Activated CD8-positive, alpha-beta memory T cell treated with anti-CD3 and anti-CD28 coated beads, Interleukin-2, amount 50 U/mL, for 24 hours (primary cell): ENCODE measurements at regions not wholly inside any gene's neighbourhood (a gene's known extent, or its start where the extent isn't known, plus 50 kb on each side); places are given as distances from the start of the nearest gene placed in this dataset.
"Not testable (repeated sequence)": the region's sequence is repeated elsewhere in the genome, so short reads cannot be mapped to it uniquely, and the experiment has no call there.

Source experiments
- DNase-seq: peaks from one replicate; pipeline ENCODE4 v3.0.0-alpha.2; 2020; ENCODE audit errors: extremely low read depth

- no peak for DNase-seq
Measured at GRCh38 chr20:29687438-29687837, 1570.0 kb upstream of the DEFB115 start.

GRCh38 chr20:29689411-29690225, 1567.8 kb upstream of the DEFB115 start:
- peak; percentile 7 for DNase-seq

- no peak for DNase-seq
Measured at GRCh38 chr20:29690274-29690673, 1567.2 kb upstream of the DEFB115 start.

GRCh38 chr20:29740601-29740950, 1516.9 kb upstream of the DEFB115 start:
- DNase-seq = no peak

- no peak for DNase-seq
Measured at GRCh38 chr20:29740951-29741593, 1516.4 kb upstream of the DEFB115 start.

GRCh38 chr20:29741594-29741893, 1515.9 kb upstream of the DEFB115 start:
- DNase-seq = no peak

- no peak for DNase-seq
Measured at GRCh38 chr20:29741894-29742698, 1515.4 kb upstream of the DEFB115 start.

GRCh38 chr20:29742699-29743100, 1514.8 kb upstream of the DEFB115 start:
- no peak for DNase-seq

GRCh38 chr20:29743101-29743931, 1514.1 kb upstream of the DEFB115 start:
- no peak for DNase-seq

GRCh38 chr20:29744071-29744470, 1513.4 kb upstream of the DEFB115 start:
- no peak for DNase-seq

GRCh38 chr20:29745534-29746245, 1511.8 kb upstream of the DEFB115 start:
- not testable (repeated sequence) for DNase-seq

GRCh38 chr20:29750268-29750899, 1507.1 kb upstream of the DEFB115 start:
- no peak for DNase-seq

GRCh38 chr20:29752644-29753425, 1504.6 kb upstream of the DEFB115 start:
- DNase-seq = peak; percentile 1

- DNase-seq = not testable (repeated sequence)
Measured at GRCh38 chr20:29753426-29753746, 1504.1 kb upstream of the DEFB115 start.

- not testable (repeated sequence) for DNase-seq
Measured at GRCh38 chr20:29753879-29754278, 1503.6 kb upstream of the DEFB115 start.

GRCh38 chr20:29755854-29756498, 1501.5 kb upstream of the DEFB115 start:
- not testable (repeated sequence) for DNase-seq

GRCh38 chr20:29756664-29757063, 1500.8 kb upstream of the DEFB115 start:
- DNase-seq = no peak

- DNase-seq = not testable (repeated sequence)
Measured at GRCh38 chr20:29761621-29762385, 1495.7 kb upstream of the DEFB115 start.

GRCh38 chr20:29762620-29763019, 1494.8 kb upstream of the DEFB115 start:
- DNase-seq = no peak
